ENCODE measurements at regions not wholly inside any gene's neighbourhood (a gene's known extent, or its start where the extent isn't known, plus 50 kb on each side); places are given as distances from the start of the nearest gene placed in this dataset.

- TF ChIP-seq CTCF (IDR thresholded peaks at IDR 0.05) = no peak
- no peak for TF ChIP-seq POLR2AphosphoS5 (IDR thresholded peaks at IDR 0.05; ENCODE audit: low read depth, low read length)
Observed at GRCh38 chr4:20505927-20506326, 194.3 kb upstream of the PACRGL start.
